Body of pancreas (tissue), 4 donors: ENCODE measurements at regions not wholly inside any gene's neighbourhood (a gene's known extent, or its start where the extent isn't known, plus 50 kb on each side); places are given as distances from the start of the nearest gene placed in this dataset.

Experiments used
- CTCF ChIP-seq, 7 experiments: fragments of 450-650 bp in 4 of 7; fragments of 200-600 bp in 3 of 7; sonication (generic) in 3 of 7; IDR thresholded peaks; one replicate each; pipeline ENCODE4 v1.5.1; 2016 to 2019; ENCODE audit warnings: antibody characterized with exemption in 7 of 7
- POLR2A ChIP-seq, 3 donors: fragments of 450-650 bp; IDR thresholded peaks; one replicate each; pipeline ENCODE4 v1.6.1; 2016; ENCODE audit warnings: antibody characterized with exemption in 3 of 3, mild to moderate bottlenecking in 2 of 3

GRCh38 chr4:184536881-184537248 lies 62.5 kb upstream of the IRF2 start:
- TF ChIP-seq POLR2A (IDR thresholded peaks at IDR 0.05) (no peak), CTCF (IDR thresholded peaks at IDR 0.05) (no peak)
